Glutamatergic neuron (in vitro differentiated cells): ENCODE measurements at regions not wholly inside any gene's neighbourhood (a gene's known extent, or its start where the extent isn't known, plus 50 kb on each side); places are given as distances from the start of the nearest gene placed in this dataset.

Experiments
- DNase-seq: peaks from one replicate; pipeline ENCODE4 v3.0.0; 2022
- H3K27ac Mint-ChIP-seq: one replicate; pipeline ENCODE4 v1.8.0; 2020; ENCODE audit warnings: mild to moderate bottlenecking, mixed read lengths, inconsistent platforms; ENCODE audit not compliant: unreplicated experiment
- H3K27me3 Mint-ChIP-seq: one replicate; pipeline ENCODE4 v1.8.0; 2020; ENCODE audit warnings: mild to moderate bottlenecking, moderate library complexity, mixed read lengths, inconsistent platforms; ENCODE audit not compliant: unreplicated experiment
- H3K36me3 Mint-ChIP-seq: one replicate; pipeline ENCODE4 v1.8.0; 2020; ENCODE audit warnings: mild to moderate bottlenecking, mixed read lengths, inconsistent platforms; ENCODE audit not compliant: unreplicated experiment
- H3K4me1 Mint-ChIP-seq: one replicate; pipeline ENCODE4 v1.8.0; 2020; ENCODE audit warnings: mild to moderate bottlenecking, low read depth, mixed read lengths, inconsistent platforms; ENCODE audit not compliant: unreplicated experiment
- H3K4me3 Mint-ChIP-seq: one replicate; pipeline ENCODE4 v1.8.0; 2020; ENCODE audit warnings: mild to moderate bottlenecking, mixed read lengths, inconsistent platforms; ENCODE audit not compliant: unreplicated experiment
- H3K9me3 Mint-ChIP-seq: one replicate; pipeline ENCODE4 v1.8.0; 2020; ENCODE audit warnings: mild to moderate bottlenecking, moderate library complexity, mixed read lengths, inconsistent platforms; ENCODE audit not compliant: unreplicated experiment
- TF ChIP-seq, protein P1 (sequence below): fragments of 200-600 bp; sonication (generic); IDR thresholded peaks from one replicate; pipeline ENCODE4 v1.5.0; 2021; ENCODE audit not compliant: partially characterized antibody, unreplicated experiment

DNA sequence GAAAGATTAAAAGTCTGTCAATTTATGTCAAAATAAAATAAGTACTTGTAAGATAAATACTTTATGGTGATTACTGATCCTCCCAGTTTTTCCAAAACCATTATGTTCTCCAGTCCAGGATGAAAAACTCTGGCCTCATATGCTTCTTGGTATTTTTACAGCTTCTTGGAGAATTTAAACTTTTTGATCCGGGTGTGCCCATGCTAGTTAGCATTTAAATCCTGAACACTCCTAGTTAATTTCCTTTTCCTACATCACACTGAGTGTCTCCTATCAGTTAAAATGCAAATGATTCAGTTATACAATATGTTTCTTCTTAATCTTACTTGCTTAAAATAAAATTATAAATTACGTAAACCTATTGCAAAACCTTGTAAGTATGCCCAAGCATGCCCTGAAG lies 499.9 kb upstream of the SLITRK6 start:
- TF ChIP-seq, protein P1, sequence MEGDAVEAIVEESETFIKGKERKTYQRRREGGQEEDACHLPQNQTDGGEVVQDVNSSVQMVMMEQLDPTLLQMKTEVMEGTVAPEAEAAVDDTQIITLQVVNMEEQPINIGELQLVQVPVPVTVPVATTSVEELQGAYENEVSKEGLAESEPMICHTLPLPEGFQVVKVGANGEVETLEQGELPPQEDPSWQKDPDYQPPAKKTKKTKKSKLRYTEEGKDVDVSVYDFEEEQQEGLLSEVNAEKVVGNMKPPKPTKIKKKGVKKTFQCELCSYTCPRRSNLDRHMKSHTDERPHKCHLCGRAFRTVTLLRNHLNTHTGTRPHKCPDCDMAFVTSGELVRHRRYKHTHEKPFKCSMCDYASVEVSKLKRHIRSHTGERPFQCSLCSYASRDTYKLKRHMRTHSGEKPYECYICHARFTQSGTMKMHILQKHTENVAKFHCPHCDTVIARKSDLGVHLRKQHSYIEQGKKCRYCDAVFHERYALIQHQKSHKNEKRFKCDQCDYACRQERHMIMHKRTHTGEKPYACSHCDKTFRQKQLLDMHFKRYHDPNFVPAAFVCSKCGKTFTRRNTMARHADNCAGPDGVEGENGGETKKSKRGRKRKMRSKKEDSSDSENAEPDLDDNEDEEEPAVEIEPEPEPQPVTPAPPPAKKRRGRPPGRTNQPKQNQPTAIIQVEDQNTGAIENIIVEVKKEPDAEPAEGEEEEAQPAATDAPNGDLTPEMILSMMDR = no peak
- Mint-ChIP-seq H3K36me3 (no peaks in the 10 kb centered on the region), H3K27me3 (no peaks in the 10 kb centered on the region), H3K4me3 (no peak overlapping the region), H3K4me1 (peaks cover 13% of the 10 kb centered on the region), H3K27ac (no peak overlapping the region), H3K9me3 (no peaks in the 10 kb centered on the region)
- no peak for DNase-seq

GRCh38 chr13:86309881-86310280 lies 510.7 kb upstream of the SLITRK6 start:
- H3K4me3 Mint-ChIP-seq = no peak overlapping the region
- DNase-seq = no peak
- no peaks in the 10 kb centered on the region for H3K9me3 Mint-ChIP-seq
- H3K27me3 Mint-ChIP-seq = no peaks in the 10 kb centered on the region
- H3K27ac Mint-ChIP-seq = no peak overlapping the region
- H3K36me3 Mint-ChIP-seq = no peaks in the 10 kb centered on the region
- no peaks in the 10 kb centered on the region for H3K4me1 Mint-ChIP-seq
- TF ChIP-seq, protein P1 = no peak

DNA sequence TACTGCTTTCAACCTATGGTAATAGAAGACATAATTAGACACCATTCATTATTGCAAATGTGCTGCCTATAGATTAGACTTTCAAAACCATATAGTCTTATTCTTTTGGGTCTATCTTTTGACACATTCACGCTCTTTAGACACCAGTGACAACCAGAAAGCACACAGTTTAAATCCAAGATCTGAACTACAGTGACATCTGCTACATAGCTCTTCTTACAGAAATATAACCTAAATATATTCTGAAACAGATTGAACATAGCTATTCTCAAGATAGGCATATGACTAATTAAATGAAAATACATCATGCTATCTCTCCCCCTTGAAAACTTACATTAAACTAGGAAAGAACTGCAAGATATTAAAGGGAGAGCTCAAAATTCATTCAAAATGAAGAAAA lies 514.2 kb upstream of the SLITRK6 start:
- H3K9me3 Mint-ChIP-seq = no peaks in the 10 kb centered on the region
- no peak for DNase-seq
- H3K27me3 Mint-ChIP-seq = no peaks in the 10 kb centered on the region
- H3K27ac Mint-ChIP-seq = no peak overlapping the region
- no peaks in the 10 kb centered on the region for H3K4me1 Mint-ChIP-seq
- no peaks in the 10 kb centered on the region for H3K36me3 Mint-ChIP-seq
- H3K4me3 Mint-ChIP-seq = no peak overlapping the region
- TF ChIP-seq, protein P1 = no peak

DNA sequence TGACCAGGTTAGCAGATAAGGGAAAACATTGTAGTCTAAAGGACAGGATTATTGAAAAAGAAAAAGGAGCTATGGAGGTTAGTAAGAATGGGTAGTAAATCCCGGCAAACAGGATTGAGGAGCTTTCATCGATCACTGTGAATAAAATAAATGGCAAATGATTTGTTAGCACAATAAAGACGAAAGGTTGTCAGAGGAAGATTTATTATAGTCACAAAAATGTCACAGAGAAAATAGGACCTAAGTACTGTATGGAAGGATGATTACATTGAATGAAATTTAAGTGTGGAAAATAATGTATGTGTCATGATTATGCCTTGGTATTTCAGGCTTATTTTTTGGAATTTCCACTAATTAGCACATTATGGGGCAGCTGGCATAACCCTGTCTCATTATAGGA lies 519.2 kb upstream of the SLITRK6 start:
- DNase-seq = no peak
- H3K36me3 Mint-ChIP-seq = no peaks in the 10 kb centered on the region
- H3K4me1 Mint-ChIP-seq = no peaks in the 10 kb centered on the region
- no peaks in the 10 kb centered on the region for H3K27me3 Mint-ChIP-seq
- H3K27ac Mint-ChIP-seq = no peak overlapping the region
- H3K9me3 Mint-ChIP-seq = no peaks in the 10 kb centered on the region
- no peak overlapping the region for H3K4me3 Mint-ChIP-seq
- TF ChIP-seq, protein P1 = no peak

GRCh38 chr13:86324191-86324590 lies 525.0 kb upstream of the SLITRK6 start:
- no peaks in the 10 kb centered on the region for H3K27me3 Mint-ChIP-seq
- H3K4me3 Mint-ChIP-seq = no peak overlapping the region
- H3K4me1 Mint-ChIP-seq = no peaks in the 10 kb centered on the region
- no peaks in the 10 kb centered on the region for H3K36me3 Mint-ChIP-seq
- H3K27ac Mint-ChIP-seq = no peak overlapping the region
- TF ChIP-seq, protein P1 = no peak
- no peak for DNase-seq
- H3K9me3 Mint-ChIP-seq = no peaks in the 10 kb centered on the region
